G401.6 (cell line): ENCODE measurements at regions not wholly inside any gene's neighbourhood (a gene's known extent, or its start where the extent isn't known, plus 50 kb on each side); places are given as distances from the start of the nearest gene placed in this dataset.
"Not testable (repeated sequence)": the region's sequence is repeated elsewhere in the genome, so short reads cannot be mapped to it uniquely, and the experiment has no call there.

Experiments
- FAIRE-seq: peaks from 2 replicates; lab custom pipeline; 2012; peaks lifted over from hg19 to GRCh38; lab: Jason Lieb, UNC

- FAIRE-seq: no peak
Observed at GRCh38 chr1:55816456-55817426, 601.6 kb upstream of the USP24 start.

- FAIRE-seq: no peak
Observed at GRCh38 chr1:55815745-55816455, 600.7 kb upstream of the USP24 start.

- no peak for FAIRE-seq
Observed at GRCh38 chr1:55814967-55815366, 599.8 kb upstream of the USP24 start.

- no peak for FAIRE-seq
Observed at GRCh38 chr1:55813618-55814017, 598.5 kb upstream of the USP24 start.

- FAIRE-seq: no peak
Observed at GRCh38 chr1:55812281-55812680, 597.1 kb upstream of the USP24 start.

- FAIRE-seq: no peak
Observed at GRCh38 chr1:55808263-55808662, 593.1 kb upstream of the USP24 start.

- no peak for FAIRE-seq
Observed at GRCh38 chr1:55803429-55803828, 588.3 kb upstream of the USP24 start.

GRCh38 chr1:55801481-55801880 is 586.3 kb upstream of the USP24 start:
- FAIRE-seq: no peak

- no peak for FAIRE-seq
Observed at GRCh38 chr1:55800503-55800902, 585.3 kb upstream of the USP24 start.

GRCh38 chr1:55793856-55794255 is 578.7 kb upstream of the USP24 start:
- no peak for FAIRE-seq

GRCh38 chr1:55792870-55793269 is 577.7 kb upstream of the USP24 start:
- FAIRE-seq: no peak

GRCh38 chr1:55789466-55789865 is 574.3 kb upstream of the USP24 start:
- no peak for FAIRE-seq

GRCh38 chr1:55786396-55786795 is 571.2 kb upstream of the USP24 start:
- no peak for FAIRE-seq

GRCh38 chr1:55784941-55785450 is 569.8 kb upstream of the USP24 start:
- FAIRE-seq: not testable (repeated sequence)

GRCh38 chr1:55781944-55782482 is 566.8 kb upstream of the USP24 start:
- FAIRE-seq: no peak

- FAIRE-seq: no peak
Observed at GRCh38 chr1:55781003-55781402, 565.8 kb upstream of the USP24 start.

- FAIRE-seq: no peak
Observed at GRCh38 chr1:55777545-55777944, 562.4 kb upstream of the USP24 start.

GRCh38 chr1:55775007-55775406 is 559.8 kb upstream of the USP24 start:
- FAIRE-seq: no peak

GRCh38 chr1:55774446-55774845 is 559.3 kb upstream of the USP24 start:
- FAIRE-seq: no peak

GRCh38 chr1:55773211-55773940 is 558.2 kb upstream of the USP24 start:
- no peak for FAIRE-seq

- no peak for FAIRE-seq
Observed at GRCh38 chr1:55768327-55768952, 553.3 kb upstream of the USP24 start.

GRCh38 chr1:55767171-55767570 is 552.0 kb upstream of the USP24 start:
- no peak for FAIRE-seq
